Stimulated activated effector memory CD8-positive, alpha-beta T cell treated with anti-CD3 and anti-CD28 coated beads, Interleukin-12 subunit alpha, Interleukin-12 subunit beta, amount 100 ng/mL, for 72 hours (primary cell): ENCODE measurements at regions not wholly inside any gene's neighbourhood (a gene's known extent, or its start where the extent isn't known, plus 50 kb on each side); places are given as distances from the start of the nearest gene placed in this dataset.
"Not testable (repeated sequence)": the region's sequence is repeated elsewhere in the genome, so short reads cannot be mapped to it uniquely, and the experiment has no call there.

Experiments
- ATAC-seq: fragments of 150-1000 bp; cut with Tn5 transposase; 2 replicates; pipeline ENCODE4 v1.10.0; 2021
- DNase-seq, 2 donors: peaks; one replicate each; pipeline ENCODE4 v3.0.0; 2021 to 2022; ENCODE audit warnings: low spot score in 2 of 2
- H3K27ac Mint-ChIP-seq: one replicate; pipeline ENCODE4 v1.8.0; 2022; ENCODE audit warnings: mild to moderate bottlenecking, mixed read lengths
- H3K36me3 Mint-ChIP-seq: one replicate; pipeline ENCODE4 v1.8.0; 2022; ENCODE audit warnings: mild to moderate bottlenecking, mixed read lengths
- H3K4me1 Mint-ChIP-seq: one replicate; pipeline ENCODE4 v1.8.0; 2022; ENCODE audit warnings: mixed read lengths
- H3K4me3 Mint-ChIP-seq: one replicate; pipeline ENCODE4 v1.8.0; 2022; ENCODE audit warnings: mild to moderate bottlenecking, mixed read lengths
- H3K9me3 Mint-ChIP-seq: one replicate; pipeline ENCODE4 v1.8.0; 2022; ENCODE audit warnings: mixed read lengths

DNA sequence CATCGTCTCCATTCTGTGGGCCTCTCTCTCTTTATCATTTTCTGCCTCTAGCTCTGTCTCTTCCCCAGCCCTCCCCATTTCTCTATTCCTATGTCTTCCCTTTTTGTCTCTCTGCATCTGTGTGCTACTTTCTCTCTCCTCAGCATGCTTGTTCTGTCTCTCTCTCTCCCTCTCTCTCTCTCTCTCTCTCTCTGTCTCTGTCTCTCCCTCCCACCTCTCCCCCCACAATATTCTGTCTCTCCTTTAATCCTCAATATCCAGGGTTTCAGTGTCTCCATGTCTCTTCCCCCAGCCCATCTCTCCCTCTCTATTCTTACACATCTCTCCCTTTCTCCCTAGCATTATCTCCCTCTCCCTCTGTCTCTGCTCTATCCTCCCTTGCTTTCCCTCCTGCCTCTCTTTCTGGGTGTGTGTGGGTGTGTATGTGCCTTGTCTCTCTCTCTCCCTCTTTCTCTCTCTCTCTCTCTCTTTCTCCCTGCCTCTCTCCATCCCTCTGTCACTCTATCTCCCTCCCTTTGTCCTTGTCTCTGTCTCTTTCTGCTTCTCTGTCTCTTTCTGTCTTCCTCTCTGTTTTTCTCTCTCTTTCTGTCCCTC, 76.9 kb upstream of the SIRPA start:
- Mint-ChIP-seq H3K4me3 (no peak overlapping the region), H3K27ac (no peak overlapping the region), H3K9me3 (peaks cover 7% of the 10 kb centered on the region), H3K36me3 (no peaks in the 10 kb centered on the region), H3K4me1 (no peaks in the 10 kb centered on the region)
- DNase-seq = no peak
- no peak for ATAC-seq

DNA sequence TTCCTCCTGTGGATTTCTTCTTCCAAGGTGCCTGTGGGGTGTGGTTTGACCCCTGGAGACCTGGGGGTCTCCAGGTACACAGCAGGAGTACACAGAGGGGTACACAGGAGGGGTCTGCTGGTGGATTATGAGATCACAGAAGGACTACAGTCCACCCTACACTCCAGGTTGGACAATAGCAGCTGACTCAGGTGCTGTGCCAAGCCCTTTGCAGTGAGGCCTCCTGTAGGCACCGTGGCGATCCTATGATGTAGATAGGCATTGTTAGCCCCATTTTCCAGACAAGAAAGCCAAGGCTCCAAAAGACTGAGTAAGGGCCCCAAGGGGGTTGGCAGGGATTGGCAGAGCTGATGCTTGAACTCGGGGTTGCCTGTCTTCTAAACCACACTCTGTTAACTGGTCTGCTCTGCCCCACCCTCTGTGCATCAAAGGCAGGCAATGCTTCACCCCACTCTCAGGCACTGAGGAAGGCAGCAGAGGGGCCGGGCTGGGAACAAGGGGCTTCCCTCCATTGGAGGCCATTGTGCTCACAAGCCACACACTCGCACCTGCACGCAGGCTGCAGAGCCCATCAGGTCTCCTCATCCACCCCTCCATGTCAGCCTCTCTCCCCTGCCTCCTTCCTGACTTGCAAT, 77.5 kb upstream of the SIRPA start:
- H3K4me3 Mint-ChIP-seq = no peak overlapping the region
- DNase-seq = no peak
- H3K36me3 Mint-ChIP-seq = no peaks in the 10 kb centered on the region
- H3K9me3 Mint-ChIP-seq = peaks cover 7% of the 10 kb centered on the region
- no peak overlapping the region for H3K27ac Mint-ChIP-seq
- peak; percentile 5 for ATAC-seq
- H3K4me1 Mint-ChIP-seq = no peaks in the 10 kb centered on the region

DNA sequence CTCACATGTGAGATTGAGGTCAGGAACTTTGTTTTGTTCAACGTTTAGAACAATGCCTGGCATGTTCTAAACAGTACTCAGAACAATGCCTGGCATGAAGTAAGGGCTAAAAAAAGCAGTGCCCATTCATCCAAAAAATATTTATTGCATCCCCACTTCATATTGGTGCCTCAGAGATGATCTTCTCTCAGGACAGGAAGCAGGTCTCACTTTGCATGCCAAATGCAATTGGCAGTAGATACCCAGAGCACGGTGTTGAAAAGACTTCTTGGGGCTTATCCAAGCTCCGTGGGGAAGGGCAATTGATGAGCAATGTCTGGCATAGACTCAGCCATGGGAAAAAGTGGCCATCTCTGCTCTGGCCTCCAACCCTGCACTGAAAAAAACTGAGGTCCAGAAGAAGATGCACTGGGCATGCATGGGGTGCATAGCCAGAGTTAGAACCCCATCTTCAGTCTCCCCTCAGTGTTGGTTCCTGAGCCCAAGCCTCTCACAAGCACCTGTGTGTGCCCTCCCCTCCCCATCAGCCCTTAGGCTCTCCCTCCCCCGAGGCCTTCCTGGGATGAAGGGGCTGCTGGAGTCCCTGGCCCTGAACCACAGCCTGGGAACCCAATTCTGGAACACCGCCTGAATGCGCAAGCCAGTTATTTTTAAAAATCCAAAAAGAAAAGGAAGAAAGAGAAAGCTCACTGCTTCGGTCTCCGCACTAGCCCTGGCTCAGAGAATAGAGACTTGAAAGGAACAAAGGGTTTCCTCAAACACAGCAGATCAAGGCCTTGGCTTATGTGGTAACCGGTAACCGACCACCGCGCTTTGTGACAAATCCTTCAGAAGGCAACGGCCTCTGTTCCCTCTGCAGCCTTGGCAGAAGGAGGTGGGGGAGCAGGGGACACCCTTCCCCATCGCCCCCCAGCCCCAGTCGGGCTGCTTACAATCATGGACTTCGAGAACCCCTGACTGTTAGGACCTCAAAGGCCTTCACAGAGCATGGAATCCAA, 78.5 kb upstream of the SIRPA start:
- DNase-seq = no peak

DNA sequence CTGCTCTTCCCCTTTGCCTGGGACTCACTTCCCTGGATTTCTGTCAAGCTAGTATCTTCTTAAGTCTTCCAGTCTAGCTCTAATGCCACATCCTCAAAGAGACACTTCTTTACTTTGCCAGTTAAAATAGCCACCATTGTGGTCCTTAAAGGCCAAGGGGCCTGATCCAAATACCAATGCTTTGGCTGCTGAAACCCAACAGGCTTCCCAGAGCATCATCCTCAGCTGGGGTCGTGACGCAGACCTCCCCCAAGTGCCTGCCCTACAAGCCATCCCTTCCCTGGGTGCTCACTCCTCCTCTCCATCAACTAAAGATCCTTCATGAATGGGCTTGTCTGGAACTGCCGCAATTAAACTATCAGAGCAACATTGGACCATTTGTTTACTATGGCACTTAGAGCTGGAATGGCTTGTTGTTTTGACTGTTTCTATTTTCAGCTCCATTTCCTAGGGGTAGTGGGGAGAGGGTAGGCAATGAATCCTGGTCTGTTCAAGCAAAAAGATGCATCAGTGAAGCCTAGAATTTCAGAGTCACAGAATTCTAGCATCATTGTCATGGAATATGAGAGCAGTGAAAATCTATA, 79.6 kb upstream of the SIRPA start:
- Mint-ChIP-seq H3K4me3 (no peak overlapping the region), H3K4me1 (no peaks in the 10 kb centered on the region), H3K36me3 (no peaks in the 10 kb centered on the region), H3K9me3 (no peaks in the 10 kb centered on the region), H3K27ac (no peak overlapping the region)
- DNase-seq (no peak), ATAC-seq (no peak)

More for the DNA sequence above, 78.5 kb upstream of the SIRPA start:
- H3K4me3 Mint-ChIP-seq = no peak overlapping the region
- no peaks in the 10 kb centered on the region for H3K36me3 Mint-ChIP-seq
- H3K9me3 Mint-ChIP-seq = no peaks in the 10 kb centered on the region
- no peak for ATAC-seq
- no peak overlapping the region for H3K27ac Mint-ChIP-seq
- no peaks in the 10 kb centered on the region for H3K4me1 Mint-ChIP-seq

DNA sequence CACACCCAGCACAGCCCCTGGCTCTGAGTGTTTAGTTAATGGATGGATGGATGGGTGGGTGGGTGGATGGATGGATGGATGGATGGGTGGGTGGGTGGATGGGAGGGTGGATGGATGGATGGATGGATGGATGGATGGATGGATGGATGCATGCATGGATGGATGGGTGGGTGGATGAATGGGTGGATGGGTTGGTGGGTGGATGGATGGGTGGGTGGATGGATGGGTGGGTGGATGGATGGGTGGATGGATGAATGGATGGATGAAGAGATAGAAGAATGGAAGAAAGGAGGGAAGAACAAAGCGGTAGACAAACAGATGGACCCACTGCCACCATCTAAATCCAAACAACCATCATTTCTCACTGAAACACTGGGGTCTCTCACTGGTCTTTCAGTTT, 80.3 kb upstream of the SIRPA start:
- H3K4me3 Mint-ChIP-seq, H3K4me1 Mint-ChIP-seq, ATAC-seq, DNase-seq, H3K27ac Mint-ChIP-seq, H3K9me3 Mint-ChIP-seq, H3K36me3 Mint-ChIP-seq: not testable (repeated sequence)

DNA sequence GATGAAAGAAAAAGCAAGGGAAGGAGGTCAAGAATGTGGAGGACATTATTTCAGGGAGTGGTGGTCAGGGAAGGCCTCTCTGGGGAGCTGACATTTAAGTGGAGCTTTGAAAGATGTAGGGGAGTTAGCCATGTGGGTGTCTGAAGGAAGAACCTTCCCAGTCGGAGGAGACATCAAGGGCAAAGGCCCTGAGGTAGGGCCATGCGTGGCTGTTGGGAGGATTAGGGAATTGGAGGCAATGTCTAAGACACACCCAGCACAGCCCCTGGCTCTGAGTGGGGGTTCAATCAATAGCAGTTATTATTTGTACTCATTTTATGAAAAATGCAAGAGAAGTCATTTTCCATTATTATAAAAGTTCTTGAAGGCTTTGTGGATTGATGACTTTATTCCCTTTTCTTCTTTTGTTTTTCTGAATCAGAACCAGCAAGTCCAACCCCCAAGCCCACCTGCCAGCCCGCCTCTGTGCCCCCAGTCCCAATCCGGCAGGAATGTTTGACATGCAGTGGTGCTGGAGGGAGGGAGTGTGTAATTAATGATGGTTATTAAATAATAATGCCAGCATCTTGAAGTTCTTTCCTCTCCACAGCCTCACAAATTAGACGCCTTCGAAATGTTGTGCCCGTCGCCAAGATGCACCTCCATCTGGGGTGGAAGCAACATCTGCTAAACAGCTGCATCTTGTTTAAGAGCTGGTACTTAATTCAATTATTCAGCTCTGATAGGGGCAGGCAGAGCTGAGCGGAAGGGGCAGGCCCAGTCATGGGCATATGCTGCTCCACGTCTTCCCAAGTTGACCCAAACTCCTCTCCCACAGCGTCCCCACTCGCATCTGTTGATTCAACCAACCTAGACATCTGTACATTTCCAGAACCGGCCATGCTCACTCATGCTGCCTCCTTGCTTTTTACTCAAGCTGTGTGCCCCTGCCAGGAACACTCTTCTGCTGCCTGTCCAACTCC, 81.3 kb upstream of the SIRPA start:
- no peak for DNase-seq
- no peaks in the 10 kb centered on the region for H3K4me1 Mint-ChIP-seq
- H3K36me3 Mint-ChIP-seq = no peaks in the 10 kb centered on the region
- no peak overlapping the region for H3K4me3 Mint-ChIP-seq
- H3K27ac Mint-ChIP-seq = no peak overlapping the region
- H3K9me3 Mint-ChIP-seq = no peaks in the 10 kb centered on the region
- no peak for ATAC-seq

DNA sequence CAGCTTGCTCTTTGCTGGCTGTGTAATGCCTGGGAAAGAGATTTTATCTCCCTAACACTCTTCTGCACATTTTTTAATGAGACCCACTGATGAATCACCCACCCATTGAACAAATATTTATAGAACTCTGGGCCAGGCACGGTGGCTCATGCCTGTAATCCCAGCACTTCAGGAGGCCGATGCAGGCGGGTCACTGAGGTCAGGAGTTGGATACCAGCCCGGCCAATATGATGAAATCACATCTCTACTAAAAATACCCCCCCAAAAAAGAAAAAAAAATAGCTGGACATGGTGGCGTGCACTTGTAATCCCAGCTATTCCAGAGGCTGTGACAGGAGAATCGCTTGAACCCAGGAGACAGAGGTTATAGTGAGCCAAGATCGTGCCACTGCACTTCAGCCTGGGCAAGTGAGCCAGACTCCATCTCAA, 82.1 kb upstream of the SIRPA start:
- no peaks in the 10 kb centered on the region for H3K9me3 Mint-ChIP-seq
- no peak for DNase-seq
- no peaks in the 10 kb centered on the region for H3K36me3 Mint-ChIP-seq
- no peak overlapping the region for H3K4me3 Mint-ChIP-seq
- H3K4me1 Mint-ChIP-seq = no peaks in the 10 kb centered on the region
- H3K27ac Mint-ChIP-seq = no peak overlapping the region
- no peak for ATAC-seq

DNA sequence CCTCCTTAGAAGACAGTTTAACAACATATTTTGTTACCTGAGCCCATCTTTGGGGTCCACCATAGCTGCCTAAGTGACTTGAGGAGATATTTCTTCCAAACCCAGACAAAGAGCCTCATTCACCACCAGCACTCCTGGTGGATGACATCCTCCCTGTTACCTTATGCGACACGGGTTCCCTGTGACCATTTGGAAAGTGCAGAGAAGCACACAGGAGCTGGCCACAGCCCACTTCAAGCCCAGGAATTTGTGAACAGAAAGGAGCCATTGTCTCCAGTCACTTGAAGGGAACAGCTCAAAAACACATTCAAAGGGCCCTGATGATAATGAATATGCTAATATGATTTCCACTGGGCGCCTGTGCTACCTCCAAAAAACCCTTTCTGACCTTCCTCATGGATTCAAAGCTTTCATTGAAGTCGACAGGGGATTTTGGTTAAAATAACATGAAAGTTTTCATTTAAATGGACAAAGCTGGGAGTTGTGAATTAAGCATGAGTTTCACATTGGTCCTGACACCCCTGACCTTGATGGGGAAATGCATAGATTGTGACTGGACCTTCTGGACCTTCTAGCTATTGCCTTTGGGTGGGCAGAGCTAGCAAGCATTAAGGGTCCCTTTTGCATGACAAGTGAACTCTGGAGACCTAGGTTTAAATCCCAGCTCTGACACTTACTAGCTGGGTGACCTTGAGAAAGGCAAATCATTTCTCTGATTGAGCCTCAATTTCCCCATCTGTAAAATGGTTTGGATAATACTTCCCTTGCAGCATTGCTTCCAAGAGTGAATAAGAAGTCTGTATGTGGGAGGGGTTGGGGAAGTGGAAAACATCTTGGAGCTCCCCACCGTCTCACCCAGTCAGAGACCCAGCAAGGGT, 83.3 kb upstream of the SIRPA start:
- no peak for ATAC-seq
- H3K9me3 Mint-ChIP-seq = no peaks in the 10 kb centered on the region
- no peaks in the 10 kb centered on the region for H3K36me3 Mint-ChIP-seq
- H3K4me1 Mint-ChIP-seq = no peaks in the 10 kb centered on the region
- DNase-seq = no peak
- H3K27ac Mint-ChIP-seq = no peak overlapping the region
- H3K4me3 Mint-ChIP-seq = no peak overlapping the region

DNA sequence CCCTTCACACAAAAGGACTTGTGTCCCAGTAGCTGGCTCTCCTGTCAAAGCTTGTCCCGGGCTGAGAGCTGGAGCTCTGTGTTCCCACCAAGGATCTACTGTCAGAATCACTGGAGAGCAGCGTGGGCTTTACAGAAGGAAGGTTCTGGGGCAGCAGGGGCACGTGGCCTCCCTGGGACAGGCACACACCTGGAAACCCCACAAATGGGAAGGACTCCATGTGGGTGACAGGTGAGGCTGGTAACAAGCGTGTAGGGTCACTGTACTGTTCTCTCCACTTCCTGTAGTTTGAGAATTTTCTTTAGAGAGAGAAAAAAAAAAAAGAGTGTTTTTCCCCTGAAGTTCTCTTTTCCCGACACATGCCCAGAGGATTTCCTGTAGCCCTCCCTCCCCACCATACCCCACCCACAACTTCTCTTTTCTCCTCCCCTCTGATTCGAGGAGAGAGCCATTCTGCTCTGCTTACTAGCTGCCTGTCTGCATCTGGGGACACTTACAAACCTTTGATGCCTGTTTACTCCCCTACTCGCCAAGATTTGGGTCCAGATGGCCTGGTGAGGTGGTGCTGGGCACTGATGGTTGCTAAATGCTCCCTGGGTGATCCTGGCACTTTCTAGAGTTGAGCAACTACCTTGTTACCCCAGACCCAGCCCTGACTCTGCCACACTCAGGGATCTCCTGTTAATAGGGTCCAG, 84.1 kb upstream of the SIRPA start:
- no peaks in the 10 kb centered on the region for H3K4me1 Mint-ChIP-seq
- no peak overlapping the region for H3K4me3 Mint-ChIP-seq
- ATAC-seq (no peak), DNase-seq (no peak)
- no peak overlapping the region for H3K27ac Mint-ChIP-seq
- no peaks in the 10 kb centered on the region for H3K36me3 Mint-ChIP-seq
- no peaks in the 10 kb centered on the region for H3K9me3 Mint-ChIP-seq

DNA sequence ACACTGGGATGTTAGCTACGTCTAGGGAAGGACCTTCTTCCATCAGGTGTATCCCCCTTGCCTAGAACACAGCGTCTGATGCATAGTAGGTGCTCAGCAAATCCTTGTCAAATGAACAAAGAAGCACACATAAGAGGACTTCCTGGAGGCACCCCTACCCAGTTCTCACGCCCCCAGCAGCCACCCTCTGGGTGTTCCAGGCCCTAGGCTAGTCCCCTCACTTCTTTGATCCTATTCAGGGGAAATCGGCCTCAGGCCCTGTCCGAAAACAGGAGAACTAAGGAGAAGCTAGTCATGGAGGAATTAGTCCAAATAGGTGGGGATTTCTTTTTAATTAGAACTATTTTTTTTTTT, 84.7 kb upstream of the SIRPA start:
- ATAC-seq = no peak

DNA sequence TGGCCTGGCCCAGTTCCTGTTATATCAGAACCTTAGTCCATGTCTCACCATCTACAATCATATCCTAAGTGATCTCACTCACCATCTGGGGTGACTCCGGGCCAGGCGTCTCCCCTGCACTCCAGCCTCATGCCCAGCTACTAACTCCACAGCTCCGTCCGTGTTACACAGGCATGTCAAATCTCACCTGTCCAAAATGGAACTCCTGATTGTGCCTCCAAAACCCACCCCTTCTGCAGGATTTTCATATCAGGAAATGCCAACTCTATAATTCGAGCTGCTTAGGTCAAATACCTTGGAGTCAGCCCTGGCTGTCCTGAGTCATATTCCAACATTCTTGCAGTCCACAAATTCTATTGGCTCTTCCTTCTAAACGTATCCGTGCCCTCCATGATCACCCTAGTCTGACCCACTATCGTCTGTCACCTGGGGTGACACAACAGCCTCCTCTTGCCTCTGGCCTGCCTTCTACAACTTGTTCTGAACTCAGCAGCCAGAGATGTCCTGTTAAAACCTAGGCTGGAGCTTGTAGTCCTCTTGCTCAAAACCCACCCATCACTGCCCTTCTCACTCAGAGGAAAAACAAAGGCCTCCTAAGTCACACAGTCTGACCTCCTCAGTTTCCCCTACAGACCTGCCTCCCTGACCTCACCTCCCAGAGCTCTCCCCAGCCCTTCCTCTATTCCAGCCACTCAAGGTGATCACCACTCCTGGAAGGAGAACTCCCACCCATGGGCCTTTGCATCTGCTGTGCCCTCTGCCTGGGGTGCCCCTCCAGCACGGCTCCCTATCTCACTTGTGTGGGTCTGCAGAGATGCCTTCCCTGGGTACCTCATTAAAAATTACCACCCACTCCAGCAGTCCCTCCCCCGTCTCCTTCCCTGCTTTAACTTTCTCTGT, 85.3 kb upstream of the SIRPA start:
- Mint-ChIP-seq H3K4me3 (no peak overlapping the region), H3K27ac (no peak overlapping the region), H3K9me3 (no peaks in the 10 kb centered on the region), H3K4me1 (no peaks in the 10 kb centered on the region), H3K36me3 (no peaks in the 10 kb centered on the region)
- DNase-seq (no peak), ATAC-seq (no peak)

More for the DNA sequence above, 84.7 kb upstream of the SIRPA start:
- Mint-ChIP-seq H3K4me3 (no peak overlapping the region), H3K4me1 (no peaks in the 10 kb centered on the region), H3K27ac (no peak overlapping the region), H3K36me3 (no peaks in the 10 kb centered on the region), H3K9me3 (no peaks in the 10 kb centered on the region)
- no peak for DNase-seq

DNA sequence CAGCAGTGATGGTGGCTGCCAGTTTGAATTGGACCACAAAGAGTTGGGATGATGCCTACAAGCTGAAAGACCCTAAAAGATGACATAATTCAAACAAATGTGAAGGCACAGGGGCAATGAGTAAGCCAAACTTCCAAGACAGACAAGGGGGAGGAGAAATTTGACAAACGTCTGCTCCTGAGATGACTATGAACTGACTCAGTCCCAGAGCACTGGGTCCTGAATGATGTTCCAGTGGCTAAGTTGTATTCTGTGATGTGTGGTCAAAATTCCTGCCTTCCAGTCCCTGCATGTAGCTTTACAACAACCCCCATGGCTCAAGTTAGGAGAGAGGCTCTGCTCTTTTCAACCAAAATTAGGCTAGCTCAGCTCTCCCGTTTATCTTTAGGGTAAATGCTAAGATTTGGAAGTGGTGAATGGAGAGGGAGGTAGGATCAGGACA, 86.1 kb upstream of the SIRPA start:
- H3K4me1 Mint-ChIP-seq = no peaks in the 10 kb centered on the region
- H3K27ac Mint-ChIP-seq = no peak overlapping the region
- peak; percentile 57 for ATAC-seq

DNA sequence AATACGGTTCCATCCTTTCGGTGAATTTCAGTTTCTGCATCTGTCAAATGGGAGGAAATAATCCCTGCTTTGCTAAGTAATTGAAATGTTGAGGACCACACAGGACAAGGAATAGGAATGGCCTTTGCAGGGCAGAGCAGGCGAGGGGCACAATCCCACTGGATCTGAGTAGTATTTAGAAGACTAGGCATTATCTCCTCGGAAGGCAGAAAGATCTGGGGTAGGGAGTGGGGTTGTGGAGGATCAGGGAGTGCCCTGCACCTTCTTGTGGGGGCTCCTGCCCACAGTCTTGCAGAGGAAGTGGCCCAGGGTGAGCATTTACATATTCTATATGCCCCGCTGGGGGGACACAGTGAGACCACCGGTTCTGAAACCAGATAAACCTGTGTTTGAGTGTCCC, 87.1 kb upstream of the SIRPA start:
- H3K4me1 Mint-ChIP-seq = no peaks in the 10 kb centered on the region
- no peak overlapping the region for H3K27ac Mint-ChIP-seq
- no peak for ATAC-seq
- no peaks in the 10 kb centered on the region for H3K36me3 Mint-ChIP-seq
- H3K9me3 Mint-ChIP-seq = no peaks in the 10 kb centered on the region
- no peak overlapping the region for H3K4me3 Mint-ChIP-seq
- DNase-seq = no peak

More for the DNA sequence above, 86.1 kb upstream of the SIRPA start:
- Mint-ChIP-seq H3K9me3 (no peaks in the 10 kb centered on the region), H3K36me3 (no peaks in the 10 kb centered on the region), H3K4me3 (no peak overlapping the region)
- DNase-seq = no peak
